Uterus (tissue), 3 donors: ENCODE measurements at regions not wholly inside any gene's neighbourhood (a gene's known extent, or its start where the extent isn't known, plus 50 kb on each side); places are given as distances from the start of the nearest gene placed in this dataset.
A peak's percentile ranks its signal among the peaks of the same experiment; 100 is the strongest.
"Not testable (repeated sequence)": the region's sequence is repeated elsewhere in the genome, so short reads cannot be mapped to it uniquely, and the experiment has no call there.

ENCODE experiments used
- DNase-seq, 2 donors: peaks; one replicate each; pipeline ENCODE4 v3.0.0-alpha.2; 2019 to 2020
- H3K27ac ChIP-seq, 2 donors: fragments of 200-600 bp; sonication (generic); 1 replicate in 1 of 2; 2 replicates in 1 of 2; pipeline ENCODE4 v1.5.1; 2016 to 2018
- H3K27me3 ChIP-seq, 2 donors: fragments of 200-600 bp; sonication (generic); one replicate each; pipeline ENCODE4 v1.5.1; 2018 to 2019; ENCODE audit warnings: control low read depth in 1 of 2
- H3K36me3 ChIP-seq, 2 donors: fragments of 200-600 bp; sonication (generic); one replicate each; pipeline ENCODE4 v1.5.1; 2019; ENCODE audit warnings: control low read depth in 1 of 2
- H3K4me1 ChIP-seq, 2 donors: fragments of 200-600 bp; sonication (generic); one replicate each; pipeline ENCODE4 v1.5.1; 2018 to 2019; ENCODE audit warnings: control low read depth in 1 of 2
- H3K4me3 ChIP-seq, 2 donors: fragments of 200-600 bp; sonication (generic); 1 replicate in 1 of 2; 2 replicates in 1 of 2; pipeline ENCODE4 v1.5.1; 2018 to 2019; ENCODE audit warnings: mild to moderate bottlenecking in 1 of 2
- H3K9me3 ChIP-seq, 2 donors: fragments of 200-600 bp; sonication (generic); one replicate each; pipeline ENCODE4 v1.5.1; 2019; ENCODE audit warnings: control low read depth in 1 of 2
- POLR2A ChIP-seq, 2 donors: fragments of 450-650 bp; IDR thresholded peaks; one replicate each; pipeline ENCODE4 v1.6.1; 2016; ENCODE audit warnings: antibody characterized with exemption in 2 of 2, mild to moderate bottlenecking in 1 of 2, moderate library complexity in 1 of 2
- intact Hi-C: fragments of 100-400 bp; cut with DNase I; formaldehyde crosslinking; loops from one replicate; pipeline ENCODE4 v1.15.1; 2023; ENCODE audit warnings: low total_unique reads
- TF ChIP-seq, protein P1 (sequence below), 4 experiments: fragments of 200-600 bp in 2 of 4; fragments of 450-650 bp in 2 of 4; sonication (generic) in 2 of 4; IDR thresholded peaks; one replicate each; pipeline ENCODE4 v1.5.1; 2016 to 2019; ENCODE audit warnings: antibody characterized with exemption in 4 of 4, mild to moderate bottlenecking in 2 of 4, moderate library complexity in 1 of 4
- donor health status: DM: yes; HTN: yes; CAD: no.

GRCh38 chr4:150009533-150009932 lies 68.7 kb upstream of the DCLK2 start:
- H3K9me3 ChIP-seq, result no peaks in the 10 kb centered on the region
- H3K36me3 ChIP-seq, result no peaks in the 10 kb centered on the region
- no peak for DNase-seq
- H3K4me1 ChIP-seq, result no peaks in the 10 kb centered on the region
- H3K27me3 ChIP-seq, result no peaks in the 10 kb centered on the region
- no peak for TF ChIP-seq POLR2A (IDR thresholded peaks at IDR 0.05)
- TF ChIP-seq, protein P1, sequence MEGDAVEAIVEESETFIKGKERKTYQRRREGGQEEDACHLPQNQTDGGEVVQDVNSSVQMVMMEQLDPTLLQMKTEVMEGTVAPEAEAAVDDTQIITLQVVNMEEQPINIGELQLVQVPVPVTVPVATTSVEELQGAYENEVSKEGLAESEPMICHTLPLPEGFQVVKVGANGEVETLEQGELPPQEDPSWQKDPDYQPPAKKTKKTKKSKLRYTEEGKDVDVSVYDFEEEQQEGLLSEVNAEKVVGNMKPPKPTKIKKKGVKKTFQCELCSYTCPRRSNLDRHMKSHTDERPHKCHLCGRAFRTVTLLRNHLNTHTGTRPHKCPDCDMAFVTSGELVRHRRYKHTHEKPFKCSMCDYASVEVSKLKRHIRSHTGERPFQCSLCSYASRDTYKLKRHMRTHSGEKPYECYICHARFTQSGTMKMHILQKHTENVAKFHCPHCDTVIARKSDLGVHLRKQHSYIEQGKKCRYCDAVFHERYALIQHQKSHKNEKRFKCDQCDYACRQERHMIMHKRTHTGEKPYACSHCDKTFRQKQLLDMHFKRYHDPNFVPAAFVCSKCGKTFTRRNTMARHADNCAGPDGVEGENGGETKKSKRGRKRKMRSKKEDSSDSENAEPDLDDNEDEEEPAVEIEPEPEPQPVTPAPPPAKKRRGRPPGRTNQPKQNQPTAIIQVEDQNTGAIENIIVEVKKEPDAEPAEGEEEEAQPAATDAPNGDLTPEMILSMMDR (IDR thresholded peaks at IDR 0.05), result no peak
- no peak overlapping the region for H3K27ac ChIP-seq
- no peak overlapping the region for H3K4me3 ChIP-seq
- intact Hi-C loops, result loop anchor here (10.0 kb wide), 1 partner anchor 235 kb away; no protein-coding TSS in a partner anchor

GRCh38 chr4:150010525-150011126 lies 67.6 kb upstream of the DCLK2 start:
- Histone ChIP-seq H3K36me3 (no peaks in the 10 kb centered on the region), H3K9me3 (no peaks in the 10 kb centered on the region), H3K4me1 (no peaks in the 10 kb centered on the region), H3K4me3 (no peak overlapping the region), H3K27me3 (no peaks in the 10 kb centered on the region), H3K27ac (no peak overlapping the region)
- TF ChIP-seq, protein P1 (IDR thresholded peaks at IDR 0.05), result peak; percentile 50 to 72 (median 52)
- no peak for TF ChIP-seq POLR2A (IDR thresholded peaks at IDR 0.05)
- DNase-seq, result peak; percentile 16 to 40
- intact Hi-C loops, result no loop called here

DNA sequence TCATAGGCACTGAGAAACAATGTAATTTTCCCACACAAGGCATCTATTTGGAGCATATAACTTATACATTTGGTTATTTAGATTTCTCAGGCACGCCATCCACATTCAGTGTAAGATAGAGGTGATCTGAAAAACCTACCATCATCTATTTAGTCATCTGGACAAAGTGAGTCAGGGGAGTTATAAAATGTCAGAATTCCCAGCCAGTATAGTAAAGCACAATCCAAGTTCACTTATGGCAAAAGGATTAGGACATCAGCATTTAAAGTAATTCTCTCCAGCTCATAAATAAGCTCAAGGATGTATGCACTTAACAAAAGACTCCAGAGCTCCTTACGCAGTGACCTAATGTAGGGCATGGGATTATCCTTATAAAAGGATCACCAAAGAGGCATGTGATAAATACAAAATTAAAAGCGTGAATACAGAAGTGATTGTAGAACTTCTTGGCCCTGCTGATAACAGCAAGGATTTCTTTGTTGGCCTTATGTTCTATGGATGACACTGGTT lies 65.3 kb upstream of the DCLK2 start:
- no peak overlapping the region for H3K27ac ChIP-seq
- no peaks in the 10 kb centered on the region for H3K9me3 ChIP-seq
- H3K27me3 ChIP-seq, result no peaks in the 10 kb centered on the region
- TF ChIP-seq, protein P1 (IDR thresholded peaks at IDR 0.05), result no peak
- TF ChIP-seq POLR2A (IDR thresholded peaks at IDR 0.05), result no peak
- intact Hi-C loops, result no loop called here
- no peak overlapping the region for H3K4me3 ChIP-seq
- no peak for DNase-seq
- no peaks in the 10 kb centered on the region for H3K4me1 ChIP-seq
- no peaks in the 10 kb centered on the region for H3K36me3 ChIP-seq

- intact Hi-C loops, H3K9me3 ChIP-seq, DNase-seq: not testable (repeated sequence)
These were observed 62.3 kb upstream of the DCLK2 start for GRCh38 chr4:150015910-150016309.

GRCh38 chr4:150016621-150017020 lies 61.6 kb upstream of the DCLK2 start:
- H3K36me3 ChIP-seq, H3K4me1 ChIP-seq, H3K9me3 ChIP-seq, H3K27ac ChIP-seq, H3K4me3 ChIP-seq, DNase-seq, intact Hi-C loops, H3K27me3 ChIP-seq: not testable (repeated sequence)

More at GRCh38 chr4:150015910-150016309, 62.3 kb upstream of the DCLK2 start:
- not testable (repeated sequence) for H3K36me3 ChIP-seq, H3K4me1 ChIP-seq, H3K4me3 ChIP-seq, H3K27me3 ChIP-seq, H3K27ac ChIP-seq

DNA sequence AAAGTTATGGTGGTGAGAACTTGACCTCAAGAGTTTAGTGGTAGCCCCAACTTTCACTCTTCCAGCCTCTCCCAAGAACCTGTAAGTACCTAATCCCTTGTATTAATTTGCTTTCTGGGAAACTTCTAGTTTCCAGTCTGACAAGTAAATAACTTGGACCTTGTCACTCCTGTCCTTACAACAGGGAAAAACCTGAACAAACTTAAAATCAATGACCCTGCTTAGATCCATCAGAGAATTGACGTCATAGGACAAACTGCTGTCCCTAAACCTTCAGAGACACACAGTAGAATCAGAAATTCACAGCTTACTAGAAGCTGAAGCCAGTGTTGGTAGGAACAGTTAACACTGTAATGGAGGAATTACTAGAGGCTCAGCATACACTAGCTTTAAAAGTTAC lies 60.0 kb upstream of the DCLK2 start:
- intact Hi-C loops, result no loop called here
- H3K27me3 ChIP-seq, result no peaks in the 10 kb centered on the region
- H3K4me1 ChIP-seq, result no peaks in the 10 kb centered on the region
- H3K36me3 ChIP-seq, result no peaks in the 10 kb centered on the region
- no peak for DNase-seq
- TF ChIP-seq POLR2A (IDR thresholded peaks at IDR 0.05), result no peak
- TF ChIP-seq, protein P1 (IDR thresholded peaks at IDR 0.05), result no peak
- no peak overlapping the region for H3K4me3 ChIP-seq
- H3K27ac ChIP-seq, result no peak overlapping the region
- no peaks in the 10 kb centered on the region for H3K9me3 ChIP-seq
